IMR-90 (cell line): ENCODE measurements at regions not wholly inside any gene's neighbourhood (a gene's known extent, or its start where the extent isn't known, plus 50 kb on each side); places are given as distances from the start of the nearest gene placed in this dataset.

Experiments
- ATAC-seq: fragments of 200-7000 bp; cut with Tn5 transposase; 2 replicates; pipeline ENCODE4 v1.9.1; 2020; ENCODE audit warnings: low read depth, mild to moderate bottlenecking, moderate library complexity
- BruUV-seq: library from RNA; stranded (reverse); fragments of 400-500 nt; replicated peaks from 2 replicates; lab custom pipeline; 2021; lab: Mats Ljungman, UMichigan
- CTCF ChIA-PET: fragments of 300-600 bp; formaldehyde crosslinking; extraction: SDS; loops from one replicate; lab custom pipeline; 2021; ENCODE audit warnings: antibody characterized with exemption; lab: Yijun Ruan, JAX
- POLR2A ChIA-PET: fragments of 300-600 bp; sonication (Branson Sonifier 250); formaldehyde crosslinking; loops from one replicate; lab custom pipeline; 2022; ENCODE audit warnings: antibody characterized with exemption; ENCODE audit not compliant: unreplicated experiment; lab: Charles Lee
- DNase-seq: peaks from one replicate; pipeline ENCODE4 v3.0.0; 2013
- H2AFZ ChIP-seq: replicated peaks from 2 replicates; pipeline ENCODE3; 2013; ENCODE audit warnings: low read length, mild to moderate bottlenecking; ENCODE audit not compliant: poor library complexity
- H2AK5ac ChIP-seq: 2 replicates; pipeline ENCODE4 v1.6.1; 2013; ENCODE audit warnings: low read depth, low read length, inconsistent platforms
- H2AK9ac ChIP-seq: replicated peaks from 2 replicates; pipeline ENCODE3; 2013; ENCODE audit warnings: mild to moderate bottlenecking, low read depth, low read length, moderate library complexity; ENCODE audit not compliant: poor library complexity
- H2BK120ac ChIP-seq: 2 replicates; pipeline ENCODE4 v1.6.1; 2013; ENCODE audit warnings: low read depth, low read length, inconsistent platforms
- H2BK15ac ChIP-seq: 3 replicates; pipeline ENCODE4 v1.6.1; 2013; ENCODE audit warnings: low read depth, low read length, inconsistent platforms
- H2BK20ac ChIP-seq: 2 replicates; pipeline ENCODE4 v1.6.1; 2013; ENCODE audit warnings: low read depth, mild to moderate bottlenecking, inconsistent platforms, low read length, moderate library complexity
- H2BK5ac ChIP-seq: 2 replicates; pipeline ENCODE4 v1.6.1; 2013; ENCODE audit warnings: mild to moderate bottlenecking, low read depth, low read length, inconsistent platforms; ENCODE audit not compliant: poor library complexity, severe bottlenecking
- H3K14ac ChIP-seq: replicated peaks from 2 replicates; pipeline ENCODE4 v1.6.1; 2013; ENCODE audit warnings: low read depth, low read length, inconsistent platforms
- H3K18ac ChIP-seq: 2 replicates; pipeline ENCODE4 v1.6.1; 2013; ENCODE audit warnings: low read depth, low read length, control low read depth
- H3K23ac ChIP-seq: 2 replicates; pipeline ENCODE4 v1.6.1; 2013; ENCODE audit warnings: low read depth, low read length, inconsistent platforms
- H3K27ac ChIP-seq: 2 replicates; pipeline ENCODE4 v1.5.1; 2013; ENCODE audit warnings: mild to moderate bottlenecking, control low read depth, low read length; ENCODE audit not compliant: insufficient read depth
- H3K27me3 ChIP-seq: 2 replicates; pipeline ENCODE4 v1.6.1; 2013; ENCODE audit warnings: low read length; ENCODE audit not compliant: control insufficient read depth, insufficient read depth
- H3K36me3 ChIP-seq: 2 replicates; pipeline ENCODE4 v1.6.1; 2013; ENCODE audit warnings: low read length, mixed read lengths; ENCODE audit not compliant: control insufficient read depth, insufficient read depth
- H3K4ac ChIP-seq: 2 replicates; pipeline ENCODE4 v1.6.1; 2013; ENCODE audit warnings: low read depth, low read length, inconsistent platforms
- H3K4me1 ChIP-seq: 2 replicates; pipeline ENCODE4 v1.6.1; 2013; ENCODE audit warnings: low read length, mixed read lengths; ENCODE audit not compliant: control insufficient read depth, insufficient read depth
- H3K4me2 ChIP-seq: 2 replicates; pipeline ENCODE4 v1.6.1; 2013; ENCODE audit warnings: low read depth, mild to moderate bottlenecking, control low read depth, low read length, moderate library complexity
- H3K4me3 ChIP-seq: 2 replicates; pipeline ENCODE4 v1.5.1; 2013; ENCODE audit warnings: low read depth, mild to moderate bottlenecking, control low read depth, low read length, moderate library complexity; ENCODE audit not compliant: insufficient read depth
- H3K56ac ChIP-seq: 2 replicates; pipeline ENCODE4 v1.6.1; 2013; ENCODE audit warnings: low read length, inconsistent platforms; ENCODE audit not compliant: insufficient read depth; ENCODE audit errors: extremely low read depth
- H3K79me1 ChIP-seq, 2 experiments: 2 replicates each; pipeline ENCODE4 v1.6.1; 2013; ENCODE audit warnings: low read length in 2 of 2, inconsistent platforms in 1 of 2, low read depth in 1 of 2
- H3K9ac ChIP-seq: 2 replicates; pipeline ENCODE4 v1.6.1; 2013; ENCODE audit warnings: low read depth, low read length, control low read depth
- H3K9me1 ChIP-seq: 2 replicates; pipeline ENCODE4 v1.6.1; 2013; ENCODE audit warnings: low read length, inconsistent platforms; ENCODE audit not compliant: insufficient read depth
- H3K9me3 ChIP-seq: 2 replicates; pipeline ENCODE4 v1.6.1; 2013; ENCODE audit warnings: low read length; ENCODE audit not compliant: control insufficient read depth, insufficient read depth
- H4K20me1 ChIP-seq: 2 replicates; pipeline ENCODE4 v1.6.1; 2013; ENCODE audit warnings: low read length, inconsistent platforms; ENCODE audit not compliant: insufficient read depth
- H4K5ac ChIP-seq: 2 replicates; pipeline ENCODE4 v1.6.1; 2013; ENCODE audit warnings: mild to moderate bottlenecking, low read depth, low read length, control low read depth
- H4K8ac ChIP-seq, 2 experiments: 2 replicates each; pipeline ENCODE4 v1.6.1; 2013; ENCODE audit warnings: low read depth in 2 of 2, low read length in 2 of 2, control low read depth in 1 of 2, inconsistent platforms in 1 of 2
- H4K91ac ChIP-seq: 2 replicates; pipeline ENCODE4 v1.6.1; 2013; ENCODE audit warnings: low read depth, low read length, inconsistent platforms; ENCODE audit not compliant: insufficient read depth
- BHLHE40 ChIP-seq: fragments of 150-350 bp; IDR thresholded peaks from 2 replicates; pipeline ENCODE4 v1.6.1; 2016; ENCODE audit warnings: mild to moderate bottlenecking, low read depth, low read length
- CHD1 ChIP-seq: IDR thresholded peaks from 2 replicates; pipeline ENCODE4 v1.6.1; 2012; ENCODE audit warnings: low read depth, low read length, improper control_type of control experiment
- MAFK ChIP-seq: IDR thresholded peaks from 2 replicates; pipeline ENCODE4 v1.6.1; 2012; ENCODE audit warnings: low read depth, low read length, improper control_type of control experiment
- MAZ ChIP-seq: IDR thresholded peaks from 2 replicates; pipeline ENCODE4 v1.6.1; 2012; ENCODE audit warnings: low read depth, mild to moderate bottlenecking, low read length, improper control_type of control experiment, moderate library complexity, borderline replicate concordance
- MXI1 ChIP-seq: IDR thresholded peaks from 2 replicates; pipeline ENCODE4 v1.6.1; 2012; ENCODE audit warnings: low read depth, mild to moderate bottlenecking, low read length, moderate library complexity, borderline replicate concordance
- NFE2L2 ChIP-seq: fragments of 150-350 bp; IDR thresholded peaks from 2 replicates; pipeline ENCODE4 v1.6.1; 2016; ENCODE audit warnings: low read depth, mild to moderate bottlenecking, low read length
- POLR2A ChIP-seq: IDR thresholded peaks from 2 replicates; pipeline ENCODE4 v1.6.1; 2012; ENCODE audit warnings: mild to moderate bottlenecking, low read depth, low read length
- WGBS, 2 experiments: methylation state at CpG; one replicate each; pipeline versions ENCODE4 v1.1.5 to v1.1.7; 2013; ENCODE audit warnings: missing lambda C conversion rate in 2 of 2; ENCODE audit not compliant: insufficient read length in 1 of 2; ENCODE audit errors: extremely low coverage in 2 of 2; 5-methylcytosine and 5-hydroxymethylcytosine counted together
- dilution Hi-C: fragments of 300-500 bp; cut with HindIII; formaldehyde crosslinking; loops from one replicate; pipeline ENCODE4 v1.14.3; 2018; ENCODE audit warnings: low sequenced_read_pairs; ENCODE audit not compliant: unreplicated experiment
- in situ Hi-C: fragments of 300-500 bp; cut with MboI; formaldehyde crosslinking; loops from 3 replicates; pipeline ENCODE4 v1.14.3; 2019; ENCODE audit warnings: low sequenced_read_pairs, inconsistent platforms, mixed read lengths
- intact Hi-C: fragments of 100-400 bp; cut with micrococcal nuclease; formaldehyde crosslinking; loops from 2 replicates; pipeline ENCODE4 v1.10.0; 2022
- TF ChIP-seq, protein P1 (sequence below): fragments of 150-350 bp; IDR thresholded peaks from 2 replicates; pipeline ENCODE4 v1.6.1; 2017; ENCODE audit warnings: mild to moderate bottlenecking, antibody characterized with exemption, low read length, low read depth

DNA sequence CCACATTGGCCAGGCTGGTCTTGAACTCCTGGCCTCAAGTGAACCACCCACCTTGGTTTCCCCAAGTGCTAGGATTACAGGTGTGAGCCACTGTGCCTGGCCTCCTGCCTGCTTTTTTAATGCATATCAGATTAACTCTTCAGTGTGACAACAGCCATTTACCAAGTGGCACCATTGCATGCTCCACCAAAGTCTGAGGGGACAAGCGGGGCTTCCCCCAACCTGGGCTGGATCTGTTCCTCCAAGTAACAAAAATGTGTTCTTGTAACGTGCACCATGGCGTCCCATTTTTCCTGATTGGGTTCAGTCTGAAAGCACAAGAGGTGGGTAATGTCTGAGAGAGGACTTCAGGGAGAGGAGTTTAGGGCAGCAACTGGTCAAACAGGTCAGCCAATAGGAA, 77.8 kb downstream of the TEX29 start:
- Histone ChIP-seq H3K4me2 (no peak overlapping the region), H2AK9ac (no peak overlapping the region), H2BK15ac (no peak overlapping the region), H4K20me1 (no peaks in the 10 kb centered on the region), H3K36me3 (no peaks in the 10 kb centered on the region), H2AK5ac (no peak overlapping the region), H4K91ac (no peak overlapping the region), H3K14ac (no peak overlapping the region), H2AFZ (no peak overlapping the region), H3K4ac (no peak overlapping the region), H4K8ac (no peak overlapping the region), H3K27ac (no peak overlapping the region), H4K5ac (no peak overlapping the region), H3K9ac (no peak overlapping the region), H3K23ac (no peak overlapping the region), H3K4me1 (no peaks in the 10 kb centered on the region), H3K79me1 (no peaks in the 10 kb centered on the region), H3K27me3 (no peaks in the 10 kb centered on the region; the same call in 1 of the 2 replicates), H3K18ac (no peak overlapping the region), H3K4me3 (no peak overlapping the region), H2BK5ac (no peak overlapping the region), H3K56ac (no peak overlapping the region), H3K9me1 (no peaks in the 10 kb centered on the region), H3K9me3 (0 out of 2 replicates have a peak, but pooled peaks cover 2% of the 10 kb centered on the region), H2BK20ac (no peak overlapping the region), H2BK120ac (no peak overlapping the region)
- 63% methylated on average over 2 of the region's 3 CpGs; no CpG with 5 or more reads in 1 of the 2 experiments for whole genome bisulfite sequencing, 2 experiments
- no TSS peak for BruUV-seq
- POLR2A ChIA-PET: no interaction called here
- TF ChIP-seq POLR2A: no peak
- TF ChIP-seq MXI1: no peak
- TF ChIP-seq, protein P1, sequence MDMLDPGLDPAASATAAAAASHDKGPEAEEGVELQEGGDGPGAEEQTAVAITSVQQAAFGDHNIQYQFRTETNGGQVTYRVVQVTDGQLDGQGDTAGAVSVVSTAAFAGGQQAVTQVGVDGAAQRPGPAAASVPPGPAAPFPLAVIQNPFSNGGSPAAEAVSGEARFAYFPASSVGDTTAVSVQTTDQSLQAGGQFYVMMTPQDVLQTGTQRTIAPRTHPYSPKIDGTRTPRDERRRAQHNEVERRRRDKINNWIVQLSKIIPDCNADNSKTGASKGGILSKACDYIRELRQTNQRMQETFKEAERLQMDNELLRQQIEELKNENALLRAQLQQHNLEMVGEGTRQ: no peak
- TF ChIP-seq NFE2L2: no peak
- no peak for TF ChIP-seq CHD1
- no peak for TF ChIP-seq BHLHE40
- no peak for TF ChIP-seq MAFK
- no peak for TF ChIP-seq MAZ
- intact Hi-C loops: no loop called here
- in situ Hi-C loops: no loop called here
- ATAC-seq (no peak), DNase-seq (no peak)
- dilution Hi-C loops: no loop called here
- CTCF ChIA-PET: no interaction called here
